GM12874 (cell line): ENCODE measurements at regions not wholly inside any gene's neighbourhood (a gene's known extent, or its start where the extent isn't known, plus 50 kb on each side); places are given as distances from the start of the nearest gene placed in this dataset.

Source experiments
- TF ChIP-seq, protein P1 (sequence below): IDR thresholded peaks from 2 replicates; pipeline ENCODE4 v1.5.1; 2011; ENCODE audit warnings: low read depth, mild to moderate bottlenecking, control low read depth, low read length, moderate library complexity; ENCODE audit not compliant: insufficient read depth

DNA sequence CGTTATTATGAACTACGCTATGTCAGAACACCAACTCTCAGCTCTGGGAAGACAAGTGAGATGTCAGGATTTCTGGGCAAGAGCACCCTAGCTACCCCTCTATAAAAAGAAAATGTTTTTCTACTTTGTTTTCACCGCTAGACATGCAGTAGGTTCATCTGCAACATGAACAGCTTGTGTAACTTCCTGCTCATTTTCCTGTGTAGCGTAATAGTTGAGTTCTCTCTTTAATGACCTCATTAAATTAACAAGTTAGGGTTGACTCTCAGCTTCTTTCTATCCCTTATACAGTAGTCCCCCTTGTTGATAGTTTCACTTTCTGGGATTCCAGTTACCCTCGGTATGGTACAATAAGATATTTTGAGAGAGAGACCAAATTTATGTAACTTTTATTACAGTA lies 329.4 kb upstream of the ZNF32 start:
- TF ChIP-seq, protein P1, sequence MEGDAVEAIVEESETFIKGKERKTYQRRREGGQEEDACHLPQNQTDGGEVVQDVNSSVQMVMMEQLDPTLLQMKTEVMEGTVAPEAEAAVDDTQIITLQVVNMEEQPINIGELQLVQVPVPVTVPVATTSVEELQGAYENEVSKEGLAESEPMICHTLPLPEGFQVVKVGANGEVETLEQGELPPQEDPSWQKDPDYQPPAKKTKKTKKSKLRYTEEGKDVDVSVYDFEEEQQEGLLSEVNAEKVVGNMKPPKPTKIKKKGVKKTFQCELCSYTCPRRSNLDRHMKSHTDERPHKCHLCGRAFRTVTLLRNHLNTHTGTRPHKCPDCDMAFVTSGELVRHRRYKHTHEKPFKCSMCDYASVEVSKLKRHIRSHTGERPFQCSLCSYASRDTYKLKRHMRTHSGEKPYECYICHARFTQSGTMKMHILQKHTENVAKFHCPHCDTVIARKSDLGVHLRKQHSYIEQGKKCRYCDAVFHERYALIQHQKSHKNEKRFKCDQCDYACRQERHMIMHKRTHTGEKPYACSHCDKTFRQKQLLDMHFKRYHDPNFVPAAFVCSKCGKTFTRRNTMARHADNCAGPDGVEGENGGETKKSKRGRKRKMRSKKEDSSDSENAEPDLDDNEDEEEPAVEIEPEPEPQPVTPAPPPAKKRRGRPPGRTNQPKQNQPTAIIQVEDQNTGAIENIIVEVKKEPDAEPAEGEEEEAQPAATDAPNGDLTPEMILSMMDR, result no peak

DNA sequence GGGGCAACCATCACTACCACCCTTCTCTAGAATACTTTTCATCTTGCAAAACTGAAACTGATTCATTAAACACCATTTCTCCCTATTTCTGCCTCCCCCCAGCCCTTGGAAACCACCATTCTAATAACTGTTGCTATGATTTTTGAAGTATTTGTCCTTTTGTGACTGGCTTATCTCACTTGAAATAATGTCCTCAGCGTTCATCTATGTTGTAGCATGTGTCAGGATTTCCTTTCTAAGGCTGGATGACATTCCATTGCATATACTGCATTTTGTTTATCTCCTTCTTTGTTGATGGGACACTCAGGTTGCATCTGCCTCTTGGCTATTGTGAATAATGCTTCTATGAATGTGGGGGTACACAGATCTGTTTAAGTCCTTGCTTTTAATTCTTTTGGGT lies 327.6 kb upstream of the ZNF32 start:
- TF ChIP-seq, protein P1, result no peak

DNA sequence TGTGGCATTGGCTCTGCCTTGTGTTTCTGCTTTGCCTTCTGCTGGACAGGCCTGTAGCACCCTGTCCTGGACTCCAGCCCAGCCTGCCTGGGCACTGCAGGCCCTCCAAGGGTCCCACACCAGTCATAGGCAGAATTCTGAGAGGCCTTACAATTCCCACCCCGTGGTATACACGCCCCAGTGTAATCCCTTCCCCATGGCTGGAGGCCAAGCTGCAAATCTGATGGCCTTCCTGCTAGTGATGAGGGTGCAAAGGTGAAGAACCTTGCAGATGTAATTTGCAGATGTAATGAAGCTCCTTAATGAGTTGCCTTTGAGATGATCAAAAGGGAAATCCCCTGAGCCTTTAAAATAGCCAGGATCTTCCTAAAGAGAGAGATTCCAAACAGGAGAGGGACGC lies 325.1 kb upstream of the ZNF32 start:
- TF ChIP-seq, protein P1, result no peak

DNA sequence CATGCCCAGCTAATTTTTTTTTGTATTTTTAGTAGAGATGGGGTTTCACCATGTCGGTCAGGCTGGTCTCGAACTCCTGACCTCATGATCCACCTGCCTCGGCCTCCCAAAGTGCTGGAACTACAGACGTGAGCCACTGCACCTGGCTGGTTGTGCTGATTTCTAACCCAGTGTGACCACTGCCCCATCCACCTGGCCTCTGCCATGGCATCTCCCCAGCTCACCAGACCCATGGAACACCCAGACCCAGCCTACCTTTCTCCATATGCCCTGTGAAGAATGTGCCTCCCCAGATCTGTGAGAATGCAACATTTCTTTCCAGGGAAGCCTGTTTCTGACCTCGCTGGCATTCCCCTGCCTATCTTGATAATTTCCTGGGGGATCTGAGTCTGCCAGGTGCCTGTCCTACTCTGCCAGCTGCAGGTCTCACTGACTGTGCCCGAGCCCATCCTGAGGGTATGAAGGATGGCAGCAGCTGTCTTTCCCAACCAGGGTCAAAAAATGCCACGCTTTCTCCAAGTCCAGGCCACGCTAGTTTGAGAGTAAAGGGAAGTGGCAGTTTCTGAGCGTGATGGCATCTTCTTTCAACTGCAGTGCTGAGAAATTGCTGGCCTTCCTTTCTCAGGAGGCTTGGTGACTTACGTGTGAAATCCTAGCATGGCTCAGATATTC lies 324.4 kb upstream of the ZNF32 start:
- TF ChIP-seq, protein P1, result no peak

DNA sequence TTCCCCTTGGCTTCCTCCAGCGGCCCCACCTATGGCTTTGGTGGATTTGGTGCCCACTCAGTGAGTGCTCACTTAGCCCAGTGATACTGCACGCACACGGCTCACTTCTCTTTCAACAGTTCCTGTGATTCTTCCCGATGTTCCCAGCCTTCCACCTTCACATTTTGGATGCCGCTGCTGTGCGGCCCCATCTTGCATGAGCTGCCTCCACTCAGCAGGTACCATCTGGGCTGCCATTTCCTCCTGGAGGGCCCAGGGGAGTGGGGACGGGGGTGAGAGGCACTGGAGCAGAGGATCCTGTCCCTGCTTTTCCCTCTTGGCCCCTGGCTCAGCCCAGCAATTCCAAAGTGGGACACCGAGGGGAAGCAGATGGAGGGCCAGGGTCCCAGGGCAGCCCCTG lies 323.3 kb upstream of the ZNF32 start:
- TF ChIP-seq, protein P1, result no peak

DNA sequence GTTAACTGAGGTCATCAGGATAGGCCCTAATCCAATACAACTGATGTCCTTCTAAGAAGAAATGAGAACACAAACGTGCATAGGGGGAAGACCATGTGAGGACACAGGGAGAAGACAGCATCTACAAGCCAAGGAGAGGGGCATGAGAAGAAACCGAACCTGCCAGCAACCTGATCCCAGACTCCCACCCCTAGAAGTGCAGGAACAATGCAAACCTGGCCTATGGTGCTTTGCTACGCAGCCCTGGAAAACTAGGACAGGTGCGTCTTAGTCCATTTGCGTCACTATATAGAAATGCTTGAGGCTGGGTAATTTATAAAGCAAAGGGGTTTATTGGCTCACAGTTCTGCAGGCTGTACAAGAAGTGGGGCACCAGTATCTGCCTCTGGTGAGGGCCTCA lies 322.6 kb upstream of the ZNF32 start:
- TF ChIP-seq, protein P1, result no peak

DNA sequence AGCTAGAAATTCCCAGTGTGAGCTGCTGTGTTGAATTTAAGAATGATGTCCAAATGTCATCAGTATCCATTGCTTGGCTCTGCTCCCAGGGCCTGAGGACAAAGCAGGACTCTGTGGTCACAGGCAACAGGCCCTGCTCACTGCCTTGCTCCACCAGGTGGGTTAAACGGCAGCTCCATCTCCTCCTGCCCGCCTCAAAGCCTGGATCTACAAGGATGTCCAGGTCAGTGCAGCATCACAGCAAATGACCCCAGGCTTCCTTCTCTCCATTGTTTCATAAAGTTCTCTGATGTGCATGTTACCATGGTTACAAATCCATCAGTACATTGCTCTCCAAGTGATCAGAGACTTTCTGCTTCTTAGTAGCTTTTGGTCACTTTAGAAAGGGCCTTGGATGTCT lies 322.0 kb upstream of the ZNF32 start:
- TF ChIP-seq, protein P1, result no peak
